ENCODE measurements at regions not wholly inside any gene's neighbourhood (a gene's known extent, or its start where the extent isn't known, plus 50 kb on each side); places are given as distances from the start of the nearest gene placed in this dataset.

GRCh38 chr4:122297694-122298093, 81.1 kb upstream of the ADAD1 start:
- TF ChIP-seq POLR2A (IDR thresholded peaks at IDR 0.05), result no peak
- no peak for TF ChIP-seq CTCF (IDR thresholded peaks at IDR 0.05)

All from thyroid gland (tissue), 4 donors.